HuH-7 (cell line): ENCODE measurements at regions not wholly inside any gene's neighbourhood (a gene's known extent, or its start where the extent isn't known, plus 50 kb on each side); places are given as distances from the start of the nearest gene placed in this dataset.
"Not testable (repeated sequence)": the region's sequence is repeated elsewhere in the genome, so short reads cannot be mapped to it uniquely, and the experiment has no call there.

Experiments used
- DNase-seq: peaks from one replicate; pipeline ENCODE4 v3.0.0; 2011; ENCODE audit warnings: low spot score

GRCh38 chr13:91024157-91024792, 323.2 kb upstream of the MIR17HG start:
- DNase-seq = no peak

GRCh38 chr13:91025442-91025841, 322.0 kb upstream of the MIR17HG start:
- no peak for DNase-seq

GRCh38 chr13:91031508-91031907, 316.0 kb upstream of the MIR17HG start:
- no peak for DNase-seq

- no peak for DNase-seq
Measured at GRCh38 chr13:91032104-91032503, 315.4 kb upstream of the MIR17HG start.

GRCh38 chr13:91036886-91037285, 310.6 kb upstream of the MIR17HG start:
- DNase-seq = no peak

- no peak for DNase-seq
Measured at GRCh38 chr13:91042870-91043269, 304.6 kb upstream of the MIR17HG start.

GRCh38 chr13:91045351-91046034, 302.0 kb upstream of the MIR17HG start:
- peak; percentile 3 for DNase-seq

- DNase-seq = no peak
Measured at GRCh38 chr13:91046715-91047327, 300.7 kb upstream of the MIR17HG start.

GRCh38 chr13:91050970-91051369, 296.5 kb upstream of the MIR17HG start:
- DNase-seq = no peak

GRCh38 chr13:91052876-91053275, 294.6 kb upstream of the MIR17HG start:
- DNase-seq = no peak

- no peak for DNase-seq
Measured at GRCh38 chr13:91053318-91054065, 294.0 kb upstream of the MIR17HG start.

GRCh38 chr13:91054902-91055301, 292.6 kb upstream of the MIR17HG start:
- DNase-seq = no peak

GRCh38 chr13:91056746-91057145, 290.7 kb upstream of the MIR17HG start:
- DNase-seq = no peak

- DNase-seq = not testable (repeated sequence)
Measured at GRCh38 chr13:91057507-91057906, 290.0 kb upstream of the MIR17HG start.

GRCh38 chr13:91058066-91058465, 289.4 kb upstream of the MIR17HG start:
- DNase-seq = no peak

GRCh38 chr13:91058919-91059318, 288.6 kb upstream of the MIR17HG start:
- DNase-seq = no peak

- no peak for DNase-seq
Measured at GRCh38 chr13:91066745-91067144, 280.7 kb upstream of the MIR17HG start.

- DNase-seq = no peak
Measured at GRCh38 chr13:91072486-91072885, 275.0 kb upstream of the MIR17HG start.

GRCh38 chr13:91074091-91074490, 273.4 kb upstream of the MIR17HG start:
- no peak for DNase-seq

- DNase-seq = no peak
Measured at GRCh38 chr13:91076830-91077229, 270.7 kb upstream of the MIR17HG start.

GRCh38 chr13:91078093-91078679, 269.3 kb upstream of the MIR17HG start:
- no peak for DNase-seq

GRCh38 chr13:91079176-91079575, 268.3 kb upstream of the MIR17HG start:
- DNase-seq = no peak
